Iris pigment epithelial cell (primary cell): ENCODE measurements at regions not wholly inside any gene's neighbourhood (a gene's known extent, or its start where the extent isn't known, plus 50 kb on each side); places are given as distances from the start of the nearest gene placed in this dataset.

ENCODE experiments used
- DNase-seq: peaks from one replicate; pipeline ENCODE4 v3.0.0-alpha.2; 2011; ENCODE audit warnings: low read depth

- DNase-seq: no peak
These were observed 401.2 kb downstream of the TLL1 start for GRCh38 chr4:166274136-166274761.

- no peak for DNase-seq
These were observed 401.7 kb downstream of the TLL1 start for GRCh38 chr4:166274775-166275174.

DNA sequence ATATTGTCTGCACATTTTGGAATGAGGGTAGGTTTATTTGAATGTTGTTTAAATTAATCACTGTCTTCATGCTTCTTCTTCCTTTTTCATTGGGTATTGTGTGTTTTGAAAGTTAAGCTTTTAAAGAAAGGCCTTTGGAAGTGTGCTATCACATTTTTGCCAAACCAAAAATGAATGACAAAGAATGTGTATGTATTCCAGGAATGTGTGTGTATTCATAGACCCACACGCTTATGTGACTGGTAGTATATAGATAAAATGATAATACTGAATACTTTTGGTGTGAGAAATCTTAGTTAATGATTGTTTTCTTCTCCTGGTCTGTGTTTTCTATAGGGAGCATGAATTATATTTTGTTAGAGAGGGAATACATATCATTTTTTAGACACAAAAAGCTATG is 404.4 kb downstream of the TLL1 start:
- DNase-seq: peak; percentile 21

GRCh38 chr4:166277853-166278252 is 404.8 kb downstream of the TLL1 start:
- no peak for DNase-seq

DNA sequence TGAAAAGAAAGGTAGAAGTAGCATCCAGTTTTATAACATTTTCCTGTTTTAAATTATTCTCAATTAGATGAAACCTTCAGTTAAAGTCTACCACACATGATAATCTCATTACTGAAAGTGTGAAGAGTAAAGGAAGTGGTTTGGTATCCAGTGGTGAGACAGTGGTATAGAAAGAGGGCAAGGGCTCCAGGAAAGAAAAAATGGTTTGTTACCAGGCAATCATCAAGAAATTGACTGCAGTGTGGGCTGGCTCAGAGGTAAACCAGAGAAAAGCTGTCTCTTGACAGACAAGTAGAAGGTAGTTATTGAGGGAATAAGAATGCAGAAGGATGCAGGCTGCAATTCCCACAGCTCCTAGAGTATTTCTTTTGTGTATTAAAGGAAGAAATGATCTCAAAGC is 406.2 kb downstream of the TLL1 start:
- no peak for DNase-seq

GRCh38 chr4:166280642-166281041 is 407.6 kb downstream of the TLL1 start:
- no peak for DNase-seq

GRCh38 chr4:166282081-166282770 is 409.2 kb downstream of the TLL1 start:
- DNase-seq: peak; percentile 11

GRCh38 chr4:166284221-166284620 is 411.2 kb downstream of the TLL1 start:
- DNase-seq: no peak

GRCh38 chr4:166290426-166290825 is 417.4 kb downstream of the TLL1 start:
- DNase-seq: no peak

DNA sequence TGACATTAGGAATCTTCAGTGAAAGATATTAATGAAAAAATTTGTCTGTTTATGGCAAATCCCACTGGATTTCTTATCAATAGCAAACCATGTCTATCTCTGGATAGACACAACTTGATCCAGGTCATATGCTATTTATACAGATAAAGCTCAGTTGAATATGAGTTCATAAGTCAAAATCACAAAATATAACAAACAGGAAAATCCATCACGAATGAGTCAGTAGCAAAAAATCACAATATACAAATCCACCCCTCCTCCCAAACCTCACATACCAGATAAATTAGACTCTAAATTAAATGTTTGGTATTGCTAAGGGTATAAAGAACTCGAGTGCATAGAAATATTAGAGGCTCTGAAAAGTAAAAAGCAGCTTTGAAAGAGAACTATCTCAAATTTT is 420.5 kb downstream of the TLL1 start:
- DNase-seq: peak; percentile 38

DNA sequence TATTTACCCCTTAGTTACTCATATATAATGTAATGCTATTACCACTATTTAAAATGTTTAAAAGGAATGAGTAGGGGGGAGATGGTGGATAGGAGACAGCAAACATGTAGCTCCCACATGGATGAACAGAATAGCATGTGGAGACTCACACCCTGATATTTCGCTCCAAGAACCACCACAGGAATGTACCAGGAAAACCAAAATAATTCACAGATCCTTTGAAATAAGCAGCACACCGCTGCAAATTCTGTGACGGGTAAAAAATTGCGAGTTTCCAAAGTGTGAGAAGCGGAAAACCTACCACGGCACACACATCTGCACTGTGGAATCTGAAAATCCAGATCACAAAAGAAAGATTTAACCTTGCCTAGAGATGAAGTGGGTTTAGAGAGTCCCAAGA is 428.2 kb downstream of the TLL1 start:
- peak; percentile 37 for DNase-seq

DNA sequence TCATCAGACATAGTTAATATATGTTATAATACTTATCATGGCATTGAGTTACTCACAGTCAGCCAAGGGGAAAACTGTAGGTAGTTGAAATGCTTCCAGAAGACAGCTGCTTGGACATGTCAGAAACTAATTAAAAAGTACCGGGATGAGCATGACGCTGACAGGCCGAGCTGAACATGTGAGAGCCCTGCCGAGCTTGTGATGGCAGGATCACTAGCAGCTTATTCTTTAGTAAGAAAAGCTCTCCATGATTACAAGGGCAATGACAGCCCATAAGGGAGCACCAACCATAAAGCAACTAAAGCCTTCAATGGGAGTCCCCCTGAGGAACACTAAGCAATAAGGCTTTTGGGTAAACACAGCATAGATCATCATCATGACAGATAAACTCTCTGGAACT is 435.6 kb downstream of the TLL1 start:
- DNase-seq: no peak

- DNase-seq: no peak
These were observed 436.2 kb downstream of the TLL1 start for GRCh38 chr4:166309286-166309685.

DNA sequence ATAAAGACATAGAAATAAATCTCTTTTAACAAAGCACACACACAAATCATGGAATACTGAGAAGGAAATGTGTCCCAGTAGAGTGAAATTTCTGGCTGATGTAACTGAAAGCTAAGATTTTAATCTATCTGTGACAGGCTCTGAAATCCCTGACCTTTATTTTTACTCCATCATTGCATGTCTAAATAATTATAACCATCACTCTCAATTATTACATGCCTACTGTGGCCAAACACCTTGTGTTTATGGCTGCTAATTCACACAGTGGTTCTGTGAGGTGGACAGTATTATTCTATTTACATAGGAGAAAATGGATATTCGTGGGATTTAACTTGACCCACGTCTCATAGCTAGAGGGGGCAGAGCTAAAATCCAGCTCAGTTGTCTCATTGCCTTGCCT is 438.1 kb downstream of the TLL1 start:
- DNase-seq: no peak

DNA sequence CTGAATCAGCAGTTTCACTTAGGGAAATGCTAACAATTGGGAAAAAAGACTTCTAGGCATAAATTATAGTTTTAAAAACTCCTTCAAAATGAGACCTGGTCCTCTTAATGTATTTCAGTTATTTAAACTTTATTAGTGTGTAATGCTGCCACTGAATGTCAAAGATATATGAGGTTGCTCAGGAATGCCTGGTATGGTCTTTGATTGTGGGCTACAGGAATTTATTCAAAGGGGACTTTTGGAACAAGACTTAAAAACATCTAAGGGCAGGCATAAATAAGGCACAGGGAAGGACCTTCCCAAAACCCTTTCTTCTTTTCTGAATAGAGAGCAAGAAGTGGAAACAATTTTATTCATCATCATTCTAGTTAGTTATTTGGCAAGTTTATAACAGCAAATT is 439.1 kb downstream of the TLL1 start:
- DNase-seq: peak; percentile 17

- DNase-seq: no peak
These were observed 441.9 kb downstream of the TLL1 start for GRCh38 chr4:166314902-166315301.

GRCh38 chr4:166315721-166316467 is 442.9 kb downstream of the TLL1 start:
- DNase-seq: no peak

DNA sequence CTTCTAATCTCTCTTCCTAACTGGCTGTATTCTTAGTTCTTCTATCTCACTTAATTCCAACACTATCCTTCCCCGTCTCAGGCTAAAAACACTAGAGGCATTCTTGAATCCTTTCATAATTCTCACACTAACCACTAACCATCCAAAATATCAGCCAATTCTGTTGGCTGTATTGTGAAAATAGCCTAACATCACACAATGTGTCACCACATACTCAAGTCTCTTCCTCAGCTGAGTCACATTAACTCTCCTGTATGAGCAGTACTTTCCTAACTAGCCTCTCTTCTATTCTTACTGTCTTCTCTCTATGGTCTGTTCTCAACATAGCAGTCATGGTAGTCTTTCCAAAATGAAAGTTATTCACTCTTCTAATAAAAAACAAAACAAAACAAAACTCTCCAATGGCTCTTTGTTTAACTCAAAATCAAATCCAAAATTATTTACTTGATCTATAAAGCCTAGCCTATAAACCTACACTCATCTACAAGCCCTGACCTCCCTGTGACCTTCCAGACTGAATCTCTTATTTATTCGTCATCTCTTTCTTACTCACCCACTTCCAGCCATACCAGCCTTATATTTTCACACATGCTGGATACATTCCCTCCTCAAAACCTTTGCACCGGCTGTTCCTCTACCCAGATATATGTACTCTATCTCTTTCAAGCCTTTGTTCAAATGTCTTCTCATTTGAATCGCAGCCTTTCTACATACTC is 445.9 kb downstream of the TLL1 start:
- peak; percentile 74 for DNase-seq

GRCh38 chr4:166323250-166323649 is 450.2 kb downstream of the TLL1 start:
- DNase-seq: no peak

GRCh38 chr4:166324321-166324720 is 451.3 kb downstream of the TLL1 start:
- peak; percentile 7 for DNase-seq

GRCh38 chr4:166335256-166335938 is 462.4 kb downstream of the TLL1 start:
- no peak for DNase-seq

GRCh38 chr4:166341992-166342391 is 469.0 kb downstream of the TLL1 start:
- no peak for DNase-seq
